ENCODE measurements at regions not wholly inside any gene's neighbourhood (a gene's known extent, or its start where the extent isn't known, plus 50 kb on each side); places are given as distances from the start of the nearest gene placed in this dataset.

DNA sequence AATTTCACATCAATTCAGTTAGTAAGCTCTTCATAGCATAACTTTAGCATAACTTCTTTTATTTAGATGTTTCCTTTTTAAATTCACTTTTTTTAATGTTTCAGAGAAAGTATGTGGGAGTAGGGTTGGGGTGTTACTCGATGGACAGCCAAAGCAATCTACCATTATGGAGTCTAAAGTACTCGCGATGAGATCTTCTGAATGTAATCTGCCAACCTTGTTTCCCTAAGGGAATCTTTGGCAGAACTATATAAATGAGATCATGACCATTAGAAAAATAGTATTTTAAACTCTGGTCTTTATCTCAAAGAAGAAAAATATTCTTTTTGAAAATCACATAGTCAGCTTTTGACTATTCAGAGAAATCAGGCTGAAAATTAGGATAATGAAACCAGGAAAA is 103.9 kb downstream of the BBS10 start:
- TF ChIP-seq, protein P1, sequence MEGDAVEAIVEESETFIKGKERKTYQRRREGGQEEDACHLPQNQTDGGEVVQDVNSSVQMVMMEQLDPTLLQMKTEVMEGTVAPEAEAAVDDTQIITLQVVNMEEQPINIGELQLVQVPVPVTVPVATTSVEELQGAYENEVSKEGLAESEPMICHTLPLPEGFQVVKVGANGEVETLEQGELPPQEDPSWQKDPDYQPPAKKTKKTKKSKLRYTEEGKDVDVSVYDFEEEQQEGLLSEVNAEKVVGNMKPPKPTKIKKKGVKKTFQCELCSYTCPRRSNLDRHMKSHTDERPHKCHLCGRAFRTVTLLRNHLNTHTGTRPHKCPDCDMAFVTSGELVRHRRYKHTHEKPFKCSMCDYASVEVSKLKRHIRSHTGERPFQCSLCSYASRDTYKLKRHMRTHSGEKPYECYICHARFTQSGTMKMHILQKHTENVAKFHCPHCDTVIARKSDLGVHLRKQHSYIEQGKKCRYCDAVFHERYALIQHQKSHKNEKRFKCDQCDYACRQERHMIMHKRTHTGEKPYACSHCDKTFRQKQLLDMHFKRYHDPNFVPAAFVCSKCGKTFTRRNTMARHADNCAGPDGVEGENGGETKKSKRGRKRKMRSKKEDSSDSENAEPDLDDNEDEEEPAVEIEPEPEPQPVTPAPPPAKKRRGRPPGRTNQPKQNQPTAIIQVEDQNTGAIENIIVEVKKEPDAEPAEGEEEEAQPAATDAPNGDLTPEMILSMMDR (IDR thresholded peaks at IDR 0.05; ENCODE audit: low read depth, low read length, poor library complexity, severe bottlenecking) = no peak
- TF ChIP-seq EZH2phosphoT487 (IDR thresholded peaks at IDR 0.05; ENCODE audit: borderline replicate concordance, low read length) = no peak
